HEK293 (cell line): ENCODE measurements at regions not wholly inside any gene's neighbourhood (a gene's known extent, or its start where the extent isn't known, plus 50 kb on each side); places are given as distances from the start of the nearest gene placed in this dataset.

Experiments used
- CTCF ChIA-PET: fragments of 350-600 bp; formaldehyde crosslinking; extraction: SDS; loops from one replicate; lab custom pipeline; 2021; ENCODE audit warnings: antibody characterized with exemption; lab: Yijun Ruan, JAX
- POLR2A ChIA-PET: fragments of 300-600 bp; formaldehyde crosslinking; extraction: SDS; loops from one replicate; lab custom pipeline; 2020; ENCODE audit warnings: antibody characterized with exemption, inconsistent platforms; lab: Yijun Ruan, JAX
- H3K27ac ChIP-seq: fragments of 200-500 bp; sonication (Bioruptor generic); 2 replicates; pipeline ENCODE4 v1.5.1; 2014; ENCODE audit warnings: low read depth, low read length, control low read depth, inconsistent platforms; ENCODE audit errors: extremely low read depth
- H3K36me3 ChIP-seq, 2 experiments: fragments of 200-500 bp in 1 of 2; sonication (Bioruptor generic) in 1 of 2; 1 replicate in 1 of 2; 2 replicates in 1 of 2; pipeline ENCODE4 v1.5.1; 2014 to 2017; ENCODE audit warnings: inconsistent platforms in 2 of 2, low read length in 2 of 2; ENCODE audit not compliant: control insufficient read depth in 2 of 2, insufficient read depth in 1 of 2
- H3K4me1 ChIP-seq: fragments of 200-500 bp; sonication (Bioruptor generic); 2 replicates; pipeline ENCODE4 v1.5.1; 2014; ENCODE audit warnings: mild to moderate bottlenecking, low read length, inconsistent platforms; ENCODE audit not compliant: control insufficient read depth, insufficient read depth
- H3K4me3 ChIP-seq: 2 replicates; pipeline ENCODE4 v1.5.1; 2011; ENCODE audit warnings: low read depth, mild to moderate bottlenecking, control low read depth, low read length, moderate library complexity
- H3K9me3 ChIP-seq: fragments of 200-500 bp; sonication (Bioruptor generic); 2 replicates; pipeline ENCODE4 v1.5.1; 2014; ENCODE audit warnings: low read depth, low read length, inconsistent platforms; ENCODE audit not compliant: control insufficient read depth, insufficient read depth
- GLIS2 ChIP-seq: fragments of 450-650 bp; formaldehyde crosslinking; IDR thresholded peaks from 2 replicates; pipeline ENCODE4 v1.5.1; 2016; ENCODE audit warnings: missing biosample characterization, missing genetic modification characterization
- HOXC10 ChIP-seq: sonication (generic); formaldehyde crosslinking; IDR thresholded peaks from 2 replicates; pipeline ENCODE4 v1.8.1; 2023; ENCODE audit warnings: mild to moderate bottlenecking, missing genetic modification reagents
- KLF16 ChIP-seq: fragments of 450-650 bp; formaldehyde crosslinking; IDR thresholded peaks from 2 replicates; pipeline ENCODE4 v1.5.1; 2017; ENCODE audit warnings: missing biosample characterization, missing genetic modification characterization
- PRDM10 ChIP-seq: fragments of 450-650 bp; formaldehyde crosslinking; IDR thresholded peaks from 2 replicates; pipeline ENCODE4 v1.5.1; 2016; ENCODE audit warnings: missing biosample characterization, missing genetic modification characterization
- PRDM4 ChIP-seq: fragments of 450-650 bp; formaldehyde crosslinking; IDR thresholded peaks from 2 replicates; pipeline ENCODE4 v1.5.1; 2017; ENCODE audit warnings: missing biosample characterization, missing genetic modification characterization
- ZBTB48 ChIP-seq: fragments of 450-650 bp; formaldehyde crosslinking; IDR thresholded peaks from 2 replicates; pipeline ENCODE4 v1.5.1; 2016; ENCODE audit warnings: missing biosample characterization, missing genetic modification characterization
- ZBTB49 ChIP-seq: fragments of 450-650 bp; formaldehyde crosslinking; IDR thresholded peaks from 2 replicates; pipeline ENCODE4 v1.5.1; 2016; ENCODE audit warnings: missing biosample characterization, missing genetic modification characterization, low read depth
- ZNF24 ChIP-seq: fragments of 450-650 bp; formaldehyde crosslinking; IDR thresholded peaks from 2 replicates; pipeline ENCODE4 v1.5.1; 2016; ENCODE audit warnings: missing biosample characterization, missing genetic modification characterization
- ZNF324 ChIP-seq: fragments of 450-650 bp; formaldehyde crosslinking; IDR thresholded peaks from 2 replicates; pipeline ENCODE4 v1.5.1; 2016; ENCODE audit warnings: missing biosample characterization, missing genetic modification characterization
- ZNF335 ChIP-seq: fragments of 450-650 bp; formaldehyde crosslinking; conservative IDR thresholded peaks from 2 replicates; pipeline ENCODE4 v1.5.1; 2016; ENCODE audit warnings: missing biosample characterization, missing genetic modification characterization
- ZNF391 ChIP-seq: fragments of 450-650 bp; formaldehyde crosslinking; IDR thresholded peaks from 2 replicates; pipeline ENCODE4 v1.5.1; 2016; ENCODE audit warnings: low read depth, missing biosample characterization, missing genetic modification characterization, borderline replicate concordance
- ZNF561 ChIP-seq: fragments of 450-650 bp; IDR thresholded peaks from 2 replicates; pipeline ENCODE4 v1.5.1; 2018; ENCODE audit warnings: missing biosample characterization, missing genetic modification characterization, borderline replicate concordance
- ZNF585B ChIP-seq: fragments of 450-650 bp; formaldehyde crosslinking; IDR thresholded peaks from 2 replicates; pipeline ENCODE4 v1.5.1; 2016; ENCODE audit warnings: missing biosample characterization, missing genetic modification characterization
- ZNF626 ChIP-seq: fragments of 450-650 bp; sonication (Bioruptor Pico); formaldehyde crosslinking; IDR thresholded peaks from 2 replicates; pipeline ENCODE4 v1.5.1; 2018; ENCODE audit warnings: missing biosample characterization, missing genetic modification characterization, inconsistent platforms
- TF ChIP-seq, protein P1 (sequence below): fragments of 450-650 bp; formaldehyde crosslinking; conservative IDR thresholded peaks from 2 replicates; pipeline ENCODE4 v1.5.1; 2016; ENCODE audit warnings: low read depth, missing biosample characterization, missing genetic modification characterization
- TF ChIP-seq, protein P2 (sequence below): fragments of 450-650 bp; formaldehyde crosslinking; IDR thresholded peaks from 2 replicates; pipeline ENCODE4 v1.5.1; 2016; ENCODE audit warnings: missing biosample characterization, missing genetic modification characterization

GRCh38 chr12:9283346-9284095 lies 75.3 kb upstream of the PZP start (continued):
- peak; percentile 42; the same call in 1 of the 2 replicates for TF ChIP-seq PRDM10
- 0 out of 2 replicates have a peak, but pooled peaks have one; percentile 20 for TF ChIP-seq ZNF391 (tag by site-specific recombination)
- TF ChIP-seq, all 188 proteins: peak for 20; not testable (repeated sequence) for 168

- Histone ChIP-seq H3K4me1 (peaks cover 7% of the 10 kb centered on the region; the same call in 1 of the 2 replicates), H3K9me3 (no peaks in the 10 kb centered on the region), H3K36me3 (no peaks in the 10 kb centered on the region), H3K27ac (no peak overlapping the region), H3K4me3 (no peak overlapping the region)
- ChIA-PET CTCF (no interaction called here), POLR2A (no interaction called here)
- TF ChIP-seq ZBTB49 (tag by site-specific recombination) (no peak), ZNF561 (no peak), ZBTB48 (tag by site-specific recombination) (no peak), KLF16 (tag by site-specific recombination) (no peak)
These were observed 68.8 kb upstream of the PZP start for GRCh38 chr12:9276990-9277389.

- ChIA-PET CTCF (interaction anchor here (0.8 kb wide), 1 partner anchor 58 kb away, joined by 3 read pairs; no protein-coding TSS in a partner anchor), POLR2A (interaction anchor here (0.6 kb wide), 1 partner anchor 1337 kb away, joined by 6 read pairs; no protein-coding TSS in a partner anchor)
- H3K4me1 ChIP-seq: peaks cover 7% of the 10 kb centered on the region; the same call in 1 of the 2 replicates
- H3K27ac ChIP-seq: no peak overlapping the region
- H3K4me3 ChIP-seq: no peak overlapping the region
- no peaks in the 10 kb centered on the region for H3K36me3 ChIP-seq
- no peaks in the 10 kb centered on the region for H3K9me3 ChIP-seq
- TF ChIP-seq, protein P1, sequence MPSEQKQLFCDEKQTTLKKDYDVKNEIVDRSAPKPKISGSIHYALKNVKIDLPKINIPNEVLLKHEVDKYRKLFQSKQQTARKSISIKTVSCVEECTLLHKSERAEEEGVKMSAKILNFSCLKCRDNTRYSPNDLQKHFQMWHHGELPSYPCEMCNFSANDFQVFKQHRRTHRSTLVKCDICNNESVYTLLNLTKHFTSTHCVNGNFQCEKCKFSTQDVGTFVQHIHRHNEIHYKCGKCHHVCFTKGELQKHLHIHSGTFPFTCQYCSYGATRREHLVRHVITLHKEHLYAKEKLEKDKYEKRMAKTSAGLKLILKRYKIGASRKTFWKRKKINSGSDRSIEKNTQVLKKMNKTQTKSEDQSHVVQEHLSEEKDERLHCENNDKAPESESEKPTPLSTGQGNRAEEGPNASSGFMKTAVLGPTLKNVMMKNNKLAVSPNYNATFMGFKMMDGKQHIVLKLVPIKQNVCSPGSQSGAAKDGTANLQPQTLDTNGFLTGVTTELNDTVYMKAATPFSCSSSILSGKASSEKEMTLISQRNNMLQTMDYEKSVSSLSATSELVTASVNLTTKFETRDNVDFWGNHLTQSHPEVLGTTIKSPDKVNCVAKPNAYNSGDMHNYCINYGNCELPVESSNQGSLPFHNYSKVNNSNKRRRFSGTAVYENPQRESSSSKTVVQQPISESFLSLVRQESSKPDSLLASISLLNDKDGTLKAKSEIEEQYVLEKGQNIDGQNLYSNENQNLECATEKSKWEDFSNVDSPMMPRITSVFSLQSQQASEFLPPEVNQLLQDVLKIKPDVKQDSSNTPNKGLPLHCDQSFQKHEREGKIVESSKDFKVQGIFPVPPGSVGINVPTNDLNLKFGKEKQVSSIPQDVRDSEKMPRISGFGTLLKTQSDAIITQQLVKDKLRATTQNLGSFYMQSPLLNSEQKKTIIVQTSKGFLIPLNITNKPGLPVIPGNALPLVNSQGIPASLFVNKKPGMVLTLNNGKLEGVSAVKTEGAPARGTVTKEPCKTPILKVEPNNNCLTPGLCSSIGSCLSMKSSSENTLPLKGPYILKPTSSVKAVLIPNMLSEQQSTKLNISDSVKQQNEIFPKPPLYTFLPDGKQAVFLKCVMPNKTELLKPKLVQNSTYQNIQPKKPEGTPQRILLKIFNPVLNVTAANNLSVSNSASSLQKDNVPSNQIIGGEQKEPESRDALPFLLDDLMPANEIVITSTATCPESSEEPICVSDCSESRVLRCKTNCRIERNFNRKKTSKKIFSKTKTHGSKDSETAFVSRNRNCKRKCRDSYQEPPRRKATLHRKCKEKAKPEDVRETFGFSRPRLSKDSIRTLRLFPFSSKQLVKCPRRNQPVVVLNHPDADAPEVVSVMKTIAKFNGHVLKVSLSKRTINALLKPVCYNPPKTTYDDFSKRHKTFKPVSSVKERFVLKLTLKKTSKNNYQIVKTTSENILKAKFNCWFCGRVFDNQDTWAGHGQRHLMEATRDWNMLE: no peak
- TF ChIP-seq KLF16 (tag by site-specific recombination): peak; percentile 58
- peak; percentile 38; the same call in 1 of the 2 replicates for TF ChIP-seq ZNF24 (tag by site-specific recombination)
- no peak for TF ChIP-seq HOXC10 (CRISPR knock-in tag)
- no peak for TF ChIP-seq PRDM4 (tag by site-specific recombination)
- TF ChIP-seq GLIS2 (tag by site-specific recombination): no peak
- TF ChIP-seq, protein P2, sequence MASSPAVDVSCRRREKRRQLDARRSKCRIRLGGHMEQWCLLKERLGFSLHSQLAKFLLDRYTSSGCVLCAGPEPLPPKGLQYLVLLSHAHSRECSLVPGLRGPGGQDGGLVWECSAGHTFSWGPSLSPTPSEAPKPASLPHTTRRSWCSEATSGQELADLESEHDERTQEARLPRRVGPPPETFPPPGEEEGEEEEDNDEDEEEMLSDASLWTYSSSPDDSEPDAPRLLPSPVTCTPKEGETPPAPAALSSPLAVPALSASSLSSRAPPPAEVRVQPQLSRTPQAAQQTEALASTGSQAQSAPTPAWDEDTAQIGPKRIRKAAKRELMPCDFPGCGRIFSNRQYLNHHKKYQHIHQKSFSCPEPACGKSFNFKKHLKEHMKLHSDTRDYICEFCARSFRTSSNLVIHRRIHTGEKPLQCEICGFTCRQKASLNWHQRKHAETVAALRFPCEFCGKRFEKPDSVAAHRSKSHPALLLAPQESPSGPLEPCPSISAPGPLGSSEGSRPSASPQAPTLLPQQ (tag by site-specific recombination): peak; percentile 92
- TF ChIP-seq ZNF585B (tag by site-specific recombination): no peak
- TF ChIP-seq ZNF626: 0 out of 2 replicates have a peak, but pooled peaks have one; percentile 1
- TF ChIP-seq ZNF335 (tag by site-specific recombination): peak; percentile 54
- TF ChIP-seq ZNF324 (tag by site-specific recombination): 0 out of 2 replicates have a peak, but pooled peaks have one; percentile 35
These were observed 65.1 kb upstream of the PZP start for GRCh38 chr12:9273276-9273675.
